NCI-H2081 treated with DMSO at 0.1 percent for 48 hours (cell line): ENCODE measurements at regions not wholly inside any gene's neighbourhood (a gene's known extent, or its start where the extent isn't known, plus 50 kb on each side); places are given as distances from the start of the nearest gene placed in this dataset.

Experiments
- DNase-seq: peaks from one replicate; lab custom pipeline; 2025; lab: John Stamatoyannopoulos, UW

GRCh38 chr18:30342675-30343074 lies 699.9 kb downstream of the DSC3 start:
- no peak for DNase-seq

GRCh38 chr18:30334781-30335180 lies 707.8 kb downstream of the DSC3 start:
- no peak for DNase-seq

DNA sequence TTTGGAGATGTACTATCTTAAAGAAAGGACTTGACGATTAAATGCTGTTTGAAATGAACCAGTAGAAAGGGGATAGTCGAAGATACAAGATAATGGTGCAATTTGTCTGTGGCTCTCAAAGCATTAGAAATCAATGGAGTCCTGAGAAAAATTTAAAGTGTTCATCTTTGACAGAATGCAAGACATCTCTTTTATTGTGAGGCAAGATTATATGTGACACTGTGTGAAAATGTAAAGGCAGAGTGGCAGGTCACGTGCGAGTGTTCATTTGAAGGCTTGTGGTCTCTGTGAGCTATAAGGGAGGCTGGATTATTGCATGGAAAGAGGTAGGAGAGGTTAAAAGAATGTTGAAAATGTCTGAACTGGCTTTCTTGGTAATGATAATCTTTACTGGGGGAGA lies 709.2 kb downstream of the DSC3 start:
- no peak for DNase-seq

GRCh38 chr18:30328839-30329238 lies 713.7 kb downstream of the DSC3 start:
- DNase-seq: no peak

DNA sequence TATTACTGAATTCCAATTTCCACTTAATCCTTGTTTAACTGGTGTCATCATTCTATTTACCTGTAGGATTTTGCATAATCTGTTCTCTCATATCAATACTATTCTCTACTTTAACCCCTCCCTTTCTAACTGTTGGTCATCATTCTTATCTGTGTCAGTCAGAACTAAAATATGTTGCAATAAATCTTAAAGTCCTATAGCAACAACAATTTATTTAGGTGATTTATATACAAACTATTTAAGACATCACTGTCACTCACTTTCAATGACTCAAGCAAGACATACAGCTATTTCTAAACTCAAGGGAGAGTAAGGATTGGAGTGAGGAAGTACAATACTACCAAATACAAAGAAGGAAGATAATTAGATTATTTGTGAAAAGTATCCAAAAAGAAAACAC lies 740.4 kb downstream of the DSC3 start:
- no peak for DNase-seq

DNA sequence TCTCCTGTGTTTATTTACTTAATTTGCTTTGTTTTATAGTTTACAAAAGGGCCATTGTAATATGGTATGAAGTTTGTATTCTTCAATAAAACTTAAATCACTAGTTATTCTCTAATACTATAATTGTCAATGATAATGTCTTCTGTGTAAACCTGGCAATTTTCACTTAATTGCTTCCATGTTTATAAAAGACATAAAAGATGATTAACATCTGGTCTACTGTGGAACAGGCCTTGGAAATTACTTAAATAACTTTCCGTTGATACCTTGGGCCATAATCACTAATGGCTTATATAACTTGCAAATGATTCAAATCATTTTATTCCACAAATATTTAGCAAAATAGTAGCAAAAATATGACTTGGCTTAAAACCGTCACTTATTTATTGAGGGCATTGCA lies 743.8 kb downstream of the DSC3 start:
- no peak for DNase-seq

GRCh38 chr18:30288662-30289414 lies 753.7 kb downstream of the DSC3 start:
- no peak for DNase-seq

GRCh38 chr18:30280861-30281470 lies 761.6 kb downstream of the DSC3 start:
- DNase-seq: no peak

GRCh38 chr18:30280186-30280585 lies 762.4 kb downstream of the DSC3 start:
- no peak for DNase-seq

DNA sequence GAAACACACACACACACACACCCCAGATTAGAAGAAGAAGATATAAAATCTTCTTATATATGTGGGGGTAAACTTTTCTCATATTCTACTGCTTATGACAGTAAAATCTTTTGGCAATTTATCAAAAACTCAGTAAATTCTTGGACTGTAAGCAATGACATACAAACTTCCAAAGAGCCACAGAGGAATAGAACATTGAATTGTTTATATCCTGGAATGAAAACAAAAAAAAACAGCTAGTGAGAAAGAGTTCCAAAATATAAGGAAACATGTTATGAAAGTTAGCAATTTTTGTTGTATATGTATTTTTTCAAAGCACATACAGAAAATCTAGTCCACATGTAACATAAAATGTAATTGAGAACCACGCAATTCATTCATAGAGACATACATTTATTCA lies 764.9 kb downstream of the DSC3 start:
- DNase-seq: no peak

DNA sequence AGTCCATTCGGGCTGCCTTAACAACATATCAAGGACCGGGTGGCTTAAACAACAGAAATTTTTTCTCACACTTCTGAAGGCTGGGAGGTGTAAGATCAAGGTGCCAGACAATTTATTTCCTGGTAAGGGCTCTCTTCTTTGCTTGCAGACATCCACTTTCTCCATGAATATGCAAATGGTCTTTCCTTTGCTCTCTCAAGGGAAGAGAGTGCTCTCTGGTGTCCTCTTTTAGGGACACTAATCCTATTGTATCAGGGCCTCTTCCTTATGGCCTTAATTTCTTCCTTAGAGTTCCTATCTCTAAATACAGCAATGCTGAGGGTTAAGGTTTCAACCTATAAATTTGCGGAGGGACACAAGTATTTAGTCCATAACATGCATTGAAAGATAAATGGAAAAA lies 770.8 kb downstream of the DSC3 start:
- DNase-seq: no peak

DNA sequence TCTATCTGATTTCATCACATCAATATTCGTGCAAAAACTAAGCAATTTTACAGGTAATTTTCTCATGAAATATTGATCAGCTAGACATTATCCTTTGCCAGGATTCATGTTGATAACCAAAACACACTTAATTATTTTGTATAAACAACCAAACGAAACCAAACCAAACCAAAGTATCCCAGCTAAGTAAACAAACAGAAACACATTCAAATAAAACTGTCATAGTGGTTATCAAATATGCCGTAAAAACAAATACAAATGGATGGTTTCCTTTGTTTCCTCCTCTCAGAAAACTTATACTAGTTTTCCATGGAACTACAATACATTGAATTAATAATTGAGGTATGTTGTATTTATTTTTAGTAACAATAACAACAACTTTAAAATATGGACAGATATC lies 777.4 kb downstream of the DSC3 start:
- no peak for DNase-seq

GRCh38 chr18:30254331-30254730 lies 788.2 kb downstream of the DSC3 start:
- DNase-seq: no peak

- no peak for DNase-seq
Observed at GRCh38 chr18:30248056-30248455, 794.5 kb downstream of the DSC3 start.

DNA sequence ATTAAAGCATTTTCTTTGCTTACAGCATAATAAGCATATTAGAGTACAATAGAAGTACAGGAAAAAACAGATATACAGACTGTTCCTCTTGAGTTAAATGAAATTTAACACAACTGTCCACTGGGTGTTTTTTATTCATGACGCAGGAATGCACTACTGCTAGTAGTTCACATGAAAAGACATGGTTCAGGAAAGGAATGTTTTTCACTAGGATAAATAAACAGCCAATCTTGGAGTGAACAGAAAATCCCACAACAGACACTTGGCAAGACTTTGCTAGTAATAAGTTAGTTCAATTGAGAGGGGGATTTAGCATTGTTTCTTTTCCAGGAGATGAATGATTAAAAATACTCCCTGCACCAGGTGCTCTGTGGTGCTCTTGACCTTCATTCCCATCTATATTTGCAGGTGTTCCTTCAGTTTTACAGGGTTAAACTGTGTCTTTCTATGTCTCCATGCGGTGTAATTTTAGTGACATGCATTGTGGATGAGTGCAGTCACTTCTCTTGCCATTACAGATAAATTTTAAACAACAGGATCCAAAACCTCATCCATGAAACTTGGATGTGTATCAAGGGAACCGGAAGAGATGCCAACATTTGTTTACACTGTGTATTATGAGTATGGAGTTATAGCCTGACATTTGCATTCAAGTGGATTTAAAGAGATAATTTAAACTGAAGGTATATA lies 796.6 kb downstream of the DSC3 start:
- DNase-seq: no peak

DNA sequence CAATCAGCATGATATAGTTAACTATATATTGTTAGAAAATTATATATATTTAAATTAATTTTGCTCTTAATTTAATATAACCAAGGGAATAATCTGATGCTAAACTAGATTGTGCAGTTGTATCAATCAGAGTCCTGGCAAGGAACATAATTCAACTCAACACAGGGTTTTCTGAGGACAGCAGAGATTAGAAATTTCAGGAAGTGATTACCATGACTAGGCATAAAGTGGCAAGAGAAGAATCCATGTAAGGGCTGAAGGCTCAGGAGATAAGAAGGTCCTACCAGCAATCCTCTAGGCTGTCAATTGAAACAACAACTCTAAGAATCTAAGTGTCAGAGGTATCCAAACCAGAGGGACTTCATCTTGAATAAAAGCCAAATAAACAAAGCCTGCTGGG lies 807.8 kb downstream of the DSC3 start:
- DNase-seq: no peak

DNA sequence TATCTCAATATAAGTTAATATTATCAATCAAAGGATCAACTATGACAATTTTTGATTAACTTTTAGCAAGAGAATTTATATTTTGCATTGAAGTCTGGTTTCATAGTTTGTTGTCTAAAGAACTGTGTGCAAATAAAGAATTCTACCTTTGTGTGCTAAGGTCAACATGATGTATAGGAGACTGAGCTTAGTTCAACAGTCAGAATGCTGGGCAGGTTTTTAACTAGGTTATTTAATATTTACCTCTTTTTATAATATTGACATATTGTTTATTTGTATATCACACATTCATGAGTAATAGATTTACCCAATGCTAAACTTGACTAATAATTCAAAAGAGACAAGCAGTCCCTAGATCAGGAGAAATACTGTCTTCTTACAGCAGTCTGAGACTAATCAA lies 831.4 kb downstream of the DSC3 start:
- DNase-seq: no peak

DNA sequence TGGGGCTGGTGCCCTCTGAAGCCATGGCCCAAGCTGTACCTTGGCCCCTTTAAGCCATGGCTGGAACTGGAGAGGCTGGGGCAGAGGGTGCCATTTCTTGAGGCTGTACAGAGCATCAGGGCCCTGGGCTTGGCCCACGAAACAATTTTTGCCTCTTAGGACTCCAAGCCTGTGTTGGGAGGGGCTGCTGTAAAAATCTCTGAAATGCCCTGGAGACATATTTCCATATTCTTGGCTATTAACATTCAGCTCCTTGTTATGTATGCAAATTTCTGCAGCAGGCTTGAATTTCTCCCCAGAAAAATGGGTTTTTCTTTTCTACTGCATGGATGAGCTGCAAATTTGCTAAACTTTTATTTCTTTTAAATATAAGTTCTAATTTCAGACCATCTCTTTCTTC lies 834.0 kb downstream of the DSC3 start:
- DNase-seq: no peak

- DNase-seq: no peak
Observed at GRCh38 chr18:30192216-30192615, 850.3 kb downstream of the DSC3 start.

DNA sequence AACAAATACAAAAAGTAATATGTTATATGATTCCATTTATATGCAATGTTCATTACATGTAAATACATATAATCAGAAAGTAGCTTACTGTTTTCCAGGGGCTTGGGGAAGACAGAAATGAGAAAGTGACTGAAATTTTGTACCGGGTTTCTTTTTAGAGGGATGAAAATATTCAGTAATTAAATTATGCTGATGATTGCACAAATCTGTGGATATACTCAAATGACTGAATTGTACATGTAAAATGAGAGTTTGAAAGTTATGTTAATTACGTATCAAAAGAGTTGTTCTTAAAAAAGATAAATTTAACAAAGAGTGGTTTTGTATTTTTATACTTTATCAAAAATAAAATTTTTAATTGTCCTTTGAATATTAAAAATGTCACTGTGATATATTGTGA lies 856.3 kb downstream of the DSC3 start:
- no peak for DNase-seq

GRCh38 chr18:30177056-30177455 lies 865.5 kb downstream of the DSC3 start:
- DNase-seq: no peak

DNA sequence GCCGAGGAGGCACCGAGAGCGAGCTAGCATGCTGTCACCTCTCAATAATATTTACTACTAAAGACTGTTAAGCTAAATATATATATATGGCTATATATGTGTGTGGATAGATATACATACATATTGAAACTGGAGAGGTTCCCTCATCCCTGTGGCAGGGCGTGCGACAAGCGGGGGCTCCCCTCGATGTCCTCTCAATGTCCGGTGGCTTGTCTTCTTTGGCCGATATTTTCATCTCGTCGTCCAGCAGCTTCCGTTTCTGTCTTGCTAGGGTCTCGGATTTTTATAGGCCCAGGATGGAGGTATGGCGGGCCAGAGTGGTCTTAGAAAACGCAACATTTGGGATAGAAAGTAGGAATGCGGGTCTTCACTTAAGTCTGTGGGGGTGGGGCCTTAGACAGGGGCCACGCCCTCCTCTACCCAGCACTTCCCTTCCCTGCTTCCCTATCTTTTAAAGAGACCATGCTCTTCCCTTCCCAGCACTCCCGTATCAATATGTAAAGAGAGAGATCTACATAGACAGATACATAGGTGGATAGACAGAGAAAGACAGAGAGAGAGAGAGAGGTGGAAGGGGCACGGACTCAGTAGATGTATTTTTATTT lies 866.8 kb downstream of the DSC3 start:
- no peak for DNase-seq

DNA sequence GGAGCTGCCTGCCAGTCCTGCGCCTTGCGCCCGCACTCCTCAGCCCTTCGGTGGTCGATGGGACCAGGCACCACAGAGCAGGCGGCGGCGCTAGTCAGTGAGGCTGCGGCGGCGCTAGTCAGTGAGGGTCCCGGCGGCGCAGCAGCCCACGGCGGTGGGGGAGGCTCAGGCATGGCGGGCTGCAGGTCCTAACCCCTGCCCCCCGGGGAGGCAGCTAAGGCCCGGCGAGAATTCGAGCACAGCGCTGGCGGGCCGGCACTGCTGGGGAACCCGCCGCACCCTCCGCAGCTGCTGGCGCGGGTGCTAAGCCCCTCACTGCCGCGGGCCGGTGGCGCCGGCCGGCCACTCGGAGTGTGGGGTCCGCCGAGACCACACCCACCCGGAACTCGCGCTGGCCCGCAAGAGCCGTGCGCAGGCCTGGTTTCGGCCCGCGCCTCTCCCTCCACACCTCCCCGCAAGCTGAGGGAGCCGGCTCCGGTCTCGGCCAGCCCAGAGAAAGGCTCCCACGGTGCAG lies 867.4 kb downstream of the DSC3 start:
- no peak for DNase-seq
